Trophoblast cell (in vitro differentiated cells and primary cell): ENCODE measurements at regions not wholly inside any gene's neighbourhood (a gene's known extent, or its start where the extent isn't known, plus 50 kb on each side); places are given as distances from the start of the nearest gene placed in this dataset.

ENCODE experiments used
- DNase-seq, 2 donors: peaks; one replicate each; pipeline ENCODE4 v3.0.0-alpha.2; 2016
- H2AFZ ChIP-seq: 2 replicates; pipeline ENCODE4 v1.6.1; 2013; ENCODE audit warnings: low read length, moderate library complexity, mild to moderate bottlenecking; ENCODE audit not compliant: insufficient read depth, poor library complexity
- H2AK5ac ChIP-seq: 2 replicates; pipeline ENCODE4 v1.6.1; 2013; ENCODE audit warnings: mild to moderate bottlenecking, low read length
- H2BK120ac ChIP-seq: 2 replicates; pipeline ENCODE4 v1.6.1; 2013; ENCODE audit warnings: low read length, mild to moderate bottlenecking, moderate library complexity; ENCODE audit not compliant: insufficient read depth, poor library complexity
- H2BK12ac ChIP-seq: 2 replicates; pipeline ENCODE4 v1.6.1; 2013; ENCODE audit warnings: mild to moderate bottlenecking, low read length, moderate library complexity
- H2BK5ac ChIP-seq: 2 replicates; pipeline ENCODE4 v1.6.1; 2013; ENCODE audit warnings: low read length, low read depth, moderate library complexity, mild to moderate bottlenecking; ENCODE audit not compliant: poor library complexity
- H3K14ac ChIP-seq: 2 replicates; pipeline ENCODE4 v1.6.1; 2013; ENCODE audit warnings: mild to moderate bottlenecking, low read length
- H3K18ac ChIP-seq: 2 replicates; pipeline ENCODE4 v1.6.1; 2013; ENCODE audit warnings: mild to moderate bottlenecking, low read length
- H3K23ac ChIP-seq: 2 replicates; pipeline ENCODE4 v1.6.1; 2013; ENCODE audit warnings: low read length
- H3K27ac ChIP-seq: 2 replicates; pipeline ENCODE4 v1.5.1; 2013; ENCODE audit warnings: low read depth, mild to moderate bottlenecking, inconsistent platforms, low read length, moderate library complexity
- H3K27me3 ChIP-seq: 2 replicates; pipeline ENCODE4 v1.6.1; 2013; ENCODE audit warnings: inconsistent platforms, mild to moderate bottlenecking, low read length, moderate library complexity; ENCODE audit not compliant: insufficient read depth
- H3K36me3 ChIP-seq, 2 experiments: 1 replicate in 1 of 2; 2 replicates in 1 of 2; pipeline ENCODE4 v1.6.1; 2013; ENCODE audit warnings: low read length in 2 of 2, mild to moderate bottlenecking in 2 of 2, moderate library complexity in 1 of 2; ENCODE audit not compliant: insufficient read depth in 2 of 2, control insufficient read depth in 1 of 2
- H3K4ac ChIP-seq: 2 replicates; pipeline ENCODE4 v1.6.1; 2013; ENCODE audit warnings: low read depth, mild to moderate bottlenecking, low read length, moderate library complexity
- H3K4me1 ChIP-seq, 2 experiments: 1 replicate in 1 of 2; 2 replicates in 1 of 2; pipeline ENCODE4 v1.6.1; 2013; ENCODE audit warnings: low read length in 2 of 2, mild to moderate bottlenecking in 2 of 2, moderate library complexity in 1 of 2; ENCODE audit not compliant: insufficient read depth in 2 of 2, control insufficient read depth in 1 of 2
- H3K4me2 ChIP-seq: 2 replicates; pipeline ENCODE4 v1.6.1; 2013; ENCODE audit warnings: inconsistent platforms, mild to moderate bottlenecking, low read length, moderate library complexity
- H3K4me3 ChIP-seq: 2 replicates; pipeline ENCODE4 v1.5.1; 2013; ENCODE audit warnings: mild to moderate bottlenecking, low read depth, low read length, inconsistent platforms
- H3K79me1 ChIP-seq: one replicate; pipeline ENCODE4 v1.6.1; 2013; ENCODE audit warnings: low read length
- H3K79me2 ChIP-seq: 2 replicates; pipeline ENCODE4 v1.6.1; 2013; ENCODE audit warnings: low read length, mild to moderate bottlenecking; ENCODE audit not compliant: control insufficient read depth, insufficient read depth, poor library complexity
- H3K9ac ChIP-seq: 2 replicates; pipeline ENCODE4 v1.6.1; 2013; ENCODE audit warnings: mild to moderate bottlenecking, low read length
- H3K9me3 ChIP-seq: 2 replicates; pipeline ENCODE4 v1.6.1; 2013; ENCODE audit warnings: low read depth, mild to moderate bottlenecking, control low read depth, inconsistent platforms, low read length; ENCODE audit not compliant: insufficient read depth
- H4K12ac ChIP-seq: 2 replicates; pipeline ENCODE4 v1.6.1; 2013; ENCODE audit warnings: low read depth, mild to moderate bottlenecking, low read length, moderate library complexity
- H4K8ac ChIP-seq: 2 replicates; pipeline ENCODE4 v1.6.1; 2013; ENCODE audit warnings: low read depth, mild to moderate bottlenecking, low read length, moderate library complexity
- H4K91ac ChIP-seq: one replicate; pipeline ENCODE4 v1.6.1; 2013; ENCODE audit warnings: low read depth, mild to moderate bottlenecking, low read length, moderate library complexity
- WGBS: extraction: QIAGEN DNeasy Blood & Tissue Kit; methylation state at CpG from one replicate; pipeline ENCODE4 v1.1.7; 2013; ENCODE audit warnings: missing lambda C conversion rate; ENCODE audit not compliant: insufficient read length, insufficient coverage; ENCODE audit errors: extremely low coverage; 5-methylcytosine and 5-hydroxymethylcytosine counted together

DNA sequence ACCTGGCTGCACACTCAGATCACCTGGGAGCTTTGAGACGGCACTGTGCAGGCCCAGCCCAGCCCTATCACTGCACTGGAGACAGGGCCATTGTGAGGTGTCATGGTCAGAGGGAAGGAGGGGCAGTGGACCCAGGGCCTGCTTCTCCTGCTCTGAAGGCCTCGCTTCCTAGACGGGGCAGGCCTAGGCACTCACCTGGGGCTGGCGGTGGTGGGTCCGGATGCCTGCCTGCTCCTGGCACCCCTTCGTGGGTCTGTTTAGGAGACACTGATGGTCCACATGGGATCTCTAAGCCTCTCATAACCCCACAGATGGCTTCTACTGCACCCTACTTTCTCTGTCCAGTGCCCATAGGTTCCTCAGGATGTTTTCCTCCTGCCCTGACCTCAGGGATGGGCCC is 230.9 kb downstream of the MATN1 start:
- H4K8ac ChIP-seq: no peak overlapping the region
- H2AFZ ChIP-seq: no peak overlapping the region
- H3K9ac ChIP-seq: no peak overlapping the region
- no peak overlapping the region for H2BK120ac ChIP-seq
- H3K36me3 ChIP-seq: no peaks in the 10 kb centered on the region
- H4K12ac ChIP-seq: no peak overlapping the region
- H3K14ac ChIP-seq: no peak overlapping the region
- no peak overlapping the region for H3K18ac ChIP-seq
- H2AK5ac ChIP-seq: no peak overlapping the region
- no peak for DNase-seq
- no peak overlapping the region for H3K23ac ChIP-seq
- H3K4me2 ChIP-seq: no peak overlapping the region
- H2BK12ac ChIP-seq: no peak overlapping the region
- H3K79me1 ChIP-seq: no peaks in the 10 kb centered on the region
- H3K79me2 ChIP-seq: no peaks in the 10 kb centered on the region
- no peak overlapping the region for H3K27ac ChIP-seq
- H3K9me3 ChIP-seq: peaks cover 17% of the 10 kb centered on the region
- no CpG with 5 or more reads among the region's 6 CpGs for WGBS
- H3K4me3 ChIP-seq: no peak overlapping the region
- H3K4ac ChIP-seq: no peak overlapping the region
- H2BK5ac ChIP-seq: no peak overlapping the region
- no peak overlapping the region for H4K91ac ChIP-seq
- no peaks in the 10 kb centered on the region for H3K4me1 ChIP-seq
- H3K27me3 ChIP-seq: no peaks in the 10 kb centered on the region

GRCh38 chr1:30491831-30492230 is 231.6 kb downstream of the MATN1 start:
- Histone ChIP-seq H4K12ac (no peak overlapping the region), H3K18ac (no peak overlapping the region), H3K36me3 (no peaks in the 10 kb centered on the region), H2BK12ac (no peak overlapping the region), H4K91ac (no peak overlapping the region), H3K27me3 (no peaks in the 10 kb centered on the region), H2BK120ac (no peak overlapping the region), H3K23ac (no peak overlapping the region), H3K27ac (no peak overlapping the region), H3K9ac (peak overlapping the region; percentile 16), H2AK5ac (no peak overlapping the region), H3K79me1 (no peaks in the 10 kb centered on the region), H3K4ac (no peak overlapping the region), H3K4me3 (peak overlapping the region; percentile 41), H3K14ac (no peak overlapping the region), H3K9me3 (peaks cover 17% of the 10 kb centered on the region), H4K8ac (no peak overlapping the region), H3K4me1 (no peaks in the 10 kb centered on the region), H2AFZ (no peak overlapping the region), H3K4me2 (no peak overlapping the region), H2BK5ac (no peak overlapping the region), H3K79me2 (no peaks in the 10 kb centered on the region)
- DNase-seq: no peak
- WGBS: no CpG with 5 or more reads among the region's 4 CpGs

GRCh38 chr1:30490554-30491053 is 232.8 kb downstream of the MATN1 start:
- no CpG with 5 or more reads among the region's 3 CpGs for WGBS
- H2AFZ ChIP-seq: no peak overlapping the region
- H3K9me3 ChIP-seq: peaks cover 19% of the 10 kb centered on the region
- no peak for DNase-seq
- H3K36me3 ChIP-seq: no peaks in the 10 kb centered on the region
- H3K4ac ChIP-seq: no peak overlapping the region
- H3K14ac ChIP-seq: no peak overlapping the region
- no peak overlapping the region for H3K4me2 ChIP-seq
- H2AK5ac ChIP-seq: no peak overlapping the region
- no peak overlapping the region for H4K8ac ChIP-seq
- H3K23ac ChIP-seq: no peak overlapping the region
- no peaks in the 10 kb centered on the region for H3K27me3 ChIP-seq
- no peak overlapping the region for H3K9ac ChIP-seq
- no peaks in the 10 kb centered on the region for H3K79me2 ChIP-seq
- H3K4me3 ChIP-seq: no peak overlapping the region
- no peak overlapping the region for H4K91ac ChIP-seq
- H4K12ac ChIP-seq: no peak overlapping the region
- no peaks in the 10 kb centered on the region for H3K4me1 ChIP-seq
- H3K27ac ChIP-seq: no peak overlapping the region
- no peak overlapping the region for H3K18ac ChIP-seq
- H2BK12ac ChIP-seq: no peak overlapping the region
- H3K79me1 ChIP-seq: no peaks in the 10 kb centered on the region
- H2BK120ac ChIP-seq: no peak overlapping the region
- no peak overlapping the region for H2BK5ac ChIP-seq

DNA sequence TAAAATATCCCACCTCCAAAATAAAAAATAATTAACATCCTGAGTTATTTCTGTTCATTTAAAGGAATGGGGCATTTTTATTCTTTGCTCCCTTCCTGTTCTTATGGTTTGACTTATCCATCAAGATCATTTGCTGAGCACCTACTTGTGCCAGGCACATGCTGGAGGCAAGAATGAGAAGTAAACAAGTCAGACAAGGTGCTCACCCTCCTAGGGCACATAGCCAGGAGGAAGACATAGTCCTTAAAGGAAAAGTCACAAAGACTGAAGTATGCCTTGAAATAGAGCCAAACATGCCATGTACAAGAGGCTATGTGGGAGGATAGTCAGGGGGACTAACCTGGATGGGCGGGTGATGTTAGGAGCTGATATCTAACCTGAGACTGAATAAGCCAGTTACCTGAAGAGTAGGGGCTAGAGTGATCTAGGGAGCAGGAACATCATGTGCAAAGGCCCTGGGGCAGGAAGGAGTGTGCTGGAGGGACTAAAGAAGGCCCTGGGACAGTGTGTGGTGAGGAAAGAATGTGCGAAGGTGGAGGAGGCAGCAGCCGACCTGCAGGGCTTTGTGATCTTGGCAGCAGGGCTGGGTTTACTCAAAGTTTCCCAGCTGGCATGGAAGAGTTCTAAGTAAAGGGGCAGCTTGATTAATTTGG is 233.5 kb downstream of the MATN1 start:
- Histone ChIP-seq H2BK5ac (no peak overlapping the region), H3K4ac (no peak overlapping the region), H4K91ac (no peak overlapping the region), H3K4me2 (no peak overlapping the region), H3K18ac (no peak overlapping the region), H3K9ac (no peak overlapping the region), H2AK5ac (no peak overlapping the region), H3K14ac (no peak overlapping the region), H3K4me1 (no peaks in the 10 kb centered on the region), H3K23ac (no peak overlapping the region), H3K27me3 (no peaks in the 10 kb centered on the region), H3K9me3 (peaks cover 25% of the 10 kb centered on the region), H4K8ac (no peak overlapping the region), H2BK12ac (no peak overlapping the region), H3K36me3 (no peaks in the 10 kb centered on the region), H3K79me1 (no peaks in the 10 kb centered on the region), H3K27ac (no peak overlapping the region), H4K12ac (no peak overlapping the region), H3K79me2 (no peaks in the 10 kb centered on the region), H2BK120ac (no peak overlapping the region), H2AFZ (no peak overlapping the region), H3K4me3 (no peak overlapping the region)
- DNase-seq: no peak
- WGBS: no CpG with 5 or more reads among the region's 3 CpGs
